ENCODE measurements at regions not wholly inside any gene's neighbourhood (a gene's known extent, or its start where the extent isn't known, plus 50 kb on each side); places are given as distances from the start of the nearest gene placed in this dataset.

DNA sequence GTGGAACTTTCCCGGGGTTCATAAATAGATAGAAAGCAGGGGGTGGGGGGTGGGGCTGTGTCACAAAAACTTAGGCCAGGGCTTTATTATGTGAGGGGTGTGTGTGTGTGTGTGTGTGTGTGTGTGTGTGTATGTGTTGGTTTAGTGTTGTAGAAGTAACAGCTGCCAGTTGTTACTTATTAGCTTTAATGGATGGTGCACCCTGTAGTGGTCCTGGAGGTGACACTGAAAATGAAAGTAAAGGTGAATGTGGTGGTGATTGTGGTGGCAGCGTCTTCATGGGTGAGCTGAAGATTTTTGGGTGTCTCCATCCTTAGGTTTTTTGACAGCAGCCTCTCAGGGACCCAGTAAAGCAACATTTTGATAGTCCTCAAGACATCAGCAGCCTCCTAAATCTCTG, 449.9 kb downstream of the PDCD6IP start:
- Mint-ChIP-seq H3K4me3 (ENCODE audit: unreplicated experiment) (no peak overlapping the region), H3K4me1 (ENCODE audit: low read depth, unreplicated experiment) (no peaks in the 10 kb centered on the region), H3K9me3 (ENCODE audit: unreplicated experiment) (no peaks in the 10 kb centered on the region), H3K27ac (ENCODE audit: unreplicated experiment) (no peak overlapping the region), H3K27me3 (ENCODE audit: insufficient read depth, unreplicated experiment) (peaks cover 4% of the 10 kb centered on the region), H3K36me3 (ENCODE audit: insufficient read depth, unreplicated experiment) (no peaks in the 10 kb centered on the region)
- TF ChIP-seq, protein P1, sequence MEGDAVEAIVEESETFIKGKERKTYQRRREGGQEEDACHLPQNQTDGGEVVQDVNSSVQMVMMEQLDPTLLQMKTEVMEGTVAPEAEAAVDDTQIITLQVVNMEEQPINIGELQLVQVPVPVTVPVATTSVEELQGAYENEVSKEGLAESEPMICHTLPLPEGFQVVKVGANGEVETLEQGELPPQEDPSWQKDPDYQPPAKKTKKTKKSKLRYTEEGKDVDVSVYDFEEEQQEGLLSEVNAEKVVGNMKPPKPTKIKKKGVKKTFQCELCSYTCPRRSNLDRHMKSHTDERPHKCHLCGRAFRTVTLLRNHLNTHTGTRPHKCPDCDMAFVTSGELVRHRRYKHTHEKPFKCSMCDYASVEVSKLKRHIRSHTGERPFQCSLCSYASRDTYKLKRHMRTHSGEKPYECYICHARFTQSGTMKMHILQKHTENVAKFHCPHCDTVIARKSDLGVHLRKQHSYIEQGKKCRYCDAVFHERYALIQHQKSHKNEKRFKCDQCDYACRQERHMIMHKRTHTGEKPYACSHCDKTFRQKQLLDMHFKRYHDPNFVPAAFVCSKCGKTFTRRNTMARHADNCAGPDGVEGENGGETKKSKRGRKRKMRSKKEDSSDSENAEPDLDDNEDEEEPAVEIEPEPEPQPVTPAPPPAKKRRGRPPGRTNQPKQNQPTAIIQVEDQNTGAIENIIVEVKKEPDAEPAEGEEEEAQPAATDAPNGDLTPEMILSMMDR (IDR thresholded peaks at IDR 0.05; ENCODE audit: insufficient read depth in 1 of 2, low read depth in 1 of 2, low read length in 1 of 2, severe bottlenecking in 1 of 2, unreplicated experiment in 1 of 2), result no peak
- Histone ChIP-seq H3K36me3 (ENCODE audit: control insufficient read depth, insufficient read depth, low read length) (no peaks in the 10 kb centered on the region), H3K9me3 (no peaks in the 10 kb centered on the region), H3K27me3 (replicated peaks; ENCODE audit: control insufficient read depth, insufficient read depth, low read length) (no peaks in the 10 kb centered on the region), H3K4me3 (ENCODE audit: low read depth, low read length) (no peak overlapping the region), H3K4me1 (no peaks in the 10 kb centered on the region)
- no TSS peak for BruUV-seq (replicated peaks)
- CTCF ChIA-PET, result no interaction called here
- DNase-seq, result no peak
- POLR2A ChIA-PET, result interaction anchor here (0.5 kb wide), 1 partner anchor 230 kb away, joined by 3 read pairs; no protein-coding TSS in a partner anchor
- intact Hi-C loops (cut with micrococcal nuclease; ENCODE audit: unreplicated experiment), result no loop called here

DNA sequence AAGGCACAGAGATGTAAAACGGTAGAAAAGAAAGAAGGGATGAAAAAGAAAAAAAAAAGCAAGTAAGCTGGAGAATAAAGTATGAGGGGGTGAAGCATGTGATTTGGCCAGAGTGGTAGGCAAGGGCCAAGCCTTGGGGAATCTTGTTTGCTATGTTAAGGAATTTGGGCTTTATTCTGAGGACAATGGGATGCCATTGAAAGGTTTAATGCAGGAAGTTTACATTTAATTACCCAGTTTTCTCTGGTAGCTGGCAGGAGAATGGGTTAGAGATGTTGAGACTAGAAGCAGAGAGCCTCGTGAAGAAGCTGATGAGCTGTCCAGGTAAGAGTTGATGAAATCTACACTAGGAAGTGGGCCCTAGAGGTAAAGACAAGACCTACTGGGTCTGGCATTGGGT, 455.9 kb downstream of the PDCD6IP start:
- TF ChIP-seq, protein P1 (IDR thresholded peaks at IDR 0.05; ENCODE audit: insufficient read depth in 1 of 2, low read depth in 1 of 2, low read length in 1 of 2, severe bottlenecking in 1 of 2, unreplicated experiment in 1 of 2), result no peak
- Histone ChIP-seq H3K4me1 (no peaks in the 10 kb centered on the region), H3K4me3 (ENCODE audit: low read depth, low read length) (no peak overlapping the region), H3K9me3 (no peaks in the 10 kb centered on the region), H3K36me3 (ENCODE audit: control insufficient read depth, insufficient read depth, low read length) (no peaks in the 10 kb centered on the region), H3K27me3 (replicated peaks; ENCODE audit: control insufficient read depth, insufficient read depth, low read length) (no peaks in the 10 kb centered on the region)
- intact Hi-C loops (cut with micrococcal nuclease; ENCODE audit: unreplicated experiment), result loop anchor here (10.0 kb wide), 1 partner anchor 269 kb away; no protein-coding TSS in a partner anchor
- H3K4me3 Mint-ChIP-seq (ENCODE audit: unreplicated experiment), result no peak overlapping the region
- ChIA-PET POLR2A (no interaction called here), CTCF (no interaction called here)
- H3K27me3 Mint-ChIP-seq (ENCODE audit: insufficient read depth, unreplicated experiment), result peaks cover 4% of the 10 kb centered on the region
- H3K27ac Mint-ChIP-seq (ENCODE audit: unreplicated experiment), result no peak overlapping the region
- BruUV-seq (replicated peaks), result no TSS peak
- no peaks in the 10 kb centered on the region for H3K4me1 Mint-ChIP-seq (ENCODE audit: low read depth, unreplicated experiment)
- H3K36me3 Mint-ChIP-seq (ENCODE audit: insufficient read depth, unreplicated experiment), result no peaks in the 10 kb centered on the region
- no peak for DNase-seq
- no peaks in the 10 kb centered on the region for H3K9me3 Mint-ChIP-seq (ENCODE audit: unreplicated experiment)

DNA sequence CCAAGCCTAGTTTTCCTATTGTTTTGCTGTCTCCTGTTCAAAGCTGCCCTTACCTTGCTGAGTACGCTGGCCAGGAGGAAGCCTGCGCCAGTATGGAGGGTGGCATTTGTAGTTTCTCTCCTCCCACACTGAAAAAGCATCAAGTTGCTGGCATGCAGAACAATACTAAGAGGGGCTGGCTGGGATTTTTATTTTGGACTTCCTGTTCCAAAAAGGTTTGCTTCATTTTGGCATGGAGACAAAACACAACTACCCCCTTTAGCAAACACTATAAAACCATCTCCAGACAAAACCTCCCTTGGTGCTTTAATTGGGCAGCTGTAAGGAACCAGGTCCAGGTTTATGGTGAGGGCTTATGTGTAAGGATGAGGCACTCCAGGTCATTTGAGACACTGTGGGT, 457.6 kb downstream of the PDCD6IP start:
- no peak for DNase-seq
- no peaks in the 10 kb centered on the region for H3K9me3 ChIP-seq
- H3K27me3 ChIP-seq (replicated peaks; ENCODE audit: control insufficient read depth, insufficient read depth, low read length), result no peaks in the 10 kb centered on the region
- peaks cover 4% of the 10 kb centered on the region for H3K27me3 Mint-ChIP-seq (ENCODE audit: insufficient read depth, unreplicated experiment)
- no peak overlapping the region for H3K4me3 Mint-ChIP-seq (ENCODE audit: unreplicated experiment)
- H3K4me1 ChIP-seq, result no peaks in the 10 kb centered on the region
- BruUV-seq (replicated peaks), result no TSS peak
- POLR2A ChIA-PET, result no interaction called here
- TF ChIP-seq, protein P1 (IDR thresholded peaks at IDR 0.05; ENCODE audit: insufficient read depth in 1 of 2, low read depth in 1 of 2, low read length in 1 of 2, severe bottlenecking in 1 of 2, unreplicated experiment in 1 of 2), result no peak
- no peaks in the 10 kb centered on the region for H3K9me3 Mint-ChIP-seq (ENCODE audit: unreplicated experiment)
- CTCF ChIA-PET, result no interaction called here
- H3K36me3 ChIP-seq (ENCODE audit: control insufficient read depth, insufficient read depth, low read length), result no peaks in the 10 kb centered on the region
- peaks cover 4% of the 10 kb centered on the region for H3K4me1 Mint-ChIP-seq (ENCODE audit: low read depth, unreplicated experiment)
- no peak overlapping the region for H3K4me3 ChIP-seq (ENCODE audit: low read depth, low read length)
- no peak overlapping the region for H3K27ac Mint-ChIP-seq (ENCODE audit: unreplicated experiment)
- intact Hi-C loops (cut with micrococcal nuclease; ENCODE audit: unreplicated experiment), result loop anchor here (10.0 kb wide), 1 partner anchor 271 kb away; no protein-coding TSS in a partner anchor
- H3K36me3 Mint-ChIP-seq (ENCODE audit: insufficient read depth, unreplicated experiment), result no peaks in the 10 kb centered on the region

Data from Caco-2 (cell line).